Calu3 (cell line): ENCODE measurements at regions not wholly inside any gene's neighbourhood (a gene's known extent, or its start where the extent isn't known, plus 50 kb on each side); places are given as distances from the start of the nearest gene placed in this dataset.

Source experiments
- BruUV-seq: library from RNA; stranded (reverse); fragments of 400-500 nt; replicated peaks from 2 replicates; lab custom pipeline; 2021; lab: Mats Ljungman, UMichigan
- CTCF ChIA-PET: fragments of 300-600 bp; sonication (Branson Sonifier 250); formaldehyde crosslinking; loops from one replicate; lab custom pipeline; 2022; ENCODE audit warnings: antibody characterized with exemption; lab: Charles Lee
- DNase-seq: peaks from one replicate; pipeline ENCODE4 v3.0.0; 2022
- H3K27ac Mint-ChIP-seq: one replicate; pipeline ENCODE4 v1.8.0; 2022; ENCODE audit warnings: mixed read lengths; ENCODE audit not compliant: unreplicated experiment
- H3K27me3 Mint-ChIP-seq: one replicate; pipeline ENCODE4 v1.8.0; 2022; ENCODE audit warnings: mixed read lengths; ENCODE audit not compliant: unreplicated experiment
- H3K36me3 Mint-ChIP-seq: one replicate; pipeline ENCODE4 v1.8.0; 2022; ENCODE audit warnings: mild to moderate bottlenecking, moderate library complexity, mixed read lengths; ENCODE audit not compliant: insufficient read depth, unreplicated experiment
- H3K4me1 Mint-ChIP-seq: one replicate; pipeline ENCODE4 v1.8.0; 2022; ENCODE audit warnings: mild to moderate bottlenecking, low read depth, mixed read lengths; ENCODE audit not compliant: unreplicated experiment
- H3K4me3 Mint-ChIP-seq: one replicate; pipeline ENCODE4 v1.8.0; 2022; ENCODE audit warnings: mild to moderate bottlenecking, low read depth, moderate library complexity, mixed read lengths; ENCODE audit not compliant: unreplicated experiment
- H3K9me3 Mint-ChIP-seq: one replicate; pipeline ENCODE4 v1.8.0; 2022; ENCODE audit warnings: low read depth, mixed read lengths; ENCODE audit not compliant: unreplicated experiment
- CTCF ChIP-seq: fragments of 200-600 bp; IDR thresholded peaks from one replicate; pipeline ENCODE4 v1.8.0; 2022; ENCODE audit warnings: antibody characterized with exemption; ENCODE audit not compliant: unreplicated experiment
- intact Hi-C: fragments of 100-400 bp; cut with micrococcal nuclease; formaldehyde crosslinking; loops from one replicate; pipeline ENCODE4 v1.10.0; 2022; ENCODE audit not compliant: unreplicated experiment

- no peaks in the 10 kb centered on the region for H3K4me1 Mint-ChIP-seq
- no TSS peak for BruUV-seq
- no peak for TF ChIP-seq CTCF
- no peak for DNase-seq
- H3K27me3 Mint-ChIP-seq: no peaks in the 10 kb centered on the region
- H3K36me3 Mint-ChIP-seq: no peaks in the 10 kb centered on the region
- CTCF ChIA-PET: interaction anchor here (1.0 kb wide), 1 partner anchor 60 kb away, joined by 4 read pairs; no protein-coding TSS in a partner anchor
- H3K27ac Mint-ChIP-seq: no peak overlapping the region
- no peaks in the 10 kb centered on the region for H3K9me3 Mint-ChIP-seq
- intact Hi-C loops: no loop called here
- no peak overlapping the region for H3K4me3 Mint-ChIP-seq
Measured at GRCh38 chr1:228801068-228801467, 65.8 kb downstream of the RHOU start.

GRCh38 chr1:228802386-228803220 lies 67.3 kb downstream of the RHOU start:
- DNase-seq: no peak
- H3K4me3 Mint-ChIP-seq: no peak overlapping the region
- H3K27me3 Mint-ChIP-seq: no peaks in the 10 kb centered on the region
- H3K36me3 Mint-ChIP-seq: no peaks in the 10 kb centered on the region
- no peaks in the 10 kb centered on the region for H3K9me3 Mint-ChIP-seq
- no peak overlapping the region for H3K27ac Mint-ChIP-seq
- intact Hi-C loops: no loop called here
- no peak for TF ChIP-seq CTCF
- H3K4me1 Mint-ChIP-seq: no peaks in the 10 kb centered on the region
- CTCF ChIA-PET: interaction anchor here (0.6 kb wide), 1 partner anchor 427 kb away, joined by 4 read pairs; no protein-coding TSS in a partner anchor
- BruUV-seq: no TSS peak

GRCh38 chr1:228803421-228803820 lies 68.1 kb downstream of the RHOU start:
- no TSS peak for BruUV-seq
- Mint-ChIP-seq H3K4me1 (peaks cover under 1% of the 10 kb centered on the region), H3K9me3 (no peaks in the 10 kb centered on the region), H3K27me3 (no peaks in the 10 kb centered on the region), H3K4me3 (no peak overlapping the region), H3K36me3 (no peaks in the 10 kb centered on the region), H3K27ac (no peak overlapping the region)
- TF ChIP-seq CTCF: no peak
- intact Hi-C loops: no loop called here
- DNase-seq: no peak
- CTCF ChIA-PET: no interaction called here

- Mint-ChIP-seq H3K27ac (no peak overlapping the region), H3K4me3 (no peak overlapping the region), H3K36me3 (no peaks in the 10 kb centered on the region), H3K27me3 (no peaks in the 10 kb centered on the region), H3K9me3 (no peaks in the 10 kb centered on the region), H3K4me1 (peaks cover 8% of the 10 kb centered on the region)
- TF ChIP-seq CTCF: no peak
- no peak for DNase-seq
- CTCF ChIA-PET: interaction anchor here (0.5 kb wide), 1 partner anchor 9 kb away, joined by 4 read pairs; no protein-coding TSS in a partner anchor
- no TSS peak for BruUV-seq
- intact Hi-C loops: no loop called here
Measured at GRCh38 chr1:228804173-228804572, 68.9 kb downstream of the RHOU start.
